ENCODE measurements at regions not wholly inside any gene's neighbourhood (a gene's known extent, or its start where the extent isn't known, plus 50 kb on each side); places are given as distances from the start of the nearest gene placed in this dataset.

DNA sequence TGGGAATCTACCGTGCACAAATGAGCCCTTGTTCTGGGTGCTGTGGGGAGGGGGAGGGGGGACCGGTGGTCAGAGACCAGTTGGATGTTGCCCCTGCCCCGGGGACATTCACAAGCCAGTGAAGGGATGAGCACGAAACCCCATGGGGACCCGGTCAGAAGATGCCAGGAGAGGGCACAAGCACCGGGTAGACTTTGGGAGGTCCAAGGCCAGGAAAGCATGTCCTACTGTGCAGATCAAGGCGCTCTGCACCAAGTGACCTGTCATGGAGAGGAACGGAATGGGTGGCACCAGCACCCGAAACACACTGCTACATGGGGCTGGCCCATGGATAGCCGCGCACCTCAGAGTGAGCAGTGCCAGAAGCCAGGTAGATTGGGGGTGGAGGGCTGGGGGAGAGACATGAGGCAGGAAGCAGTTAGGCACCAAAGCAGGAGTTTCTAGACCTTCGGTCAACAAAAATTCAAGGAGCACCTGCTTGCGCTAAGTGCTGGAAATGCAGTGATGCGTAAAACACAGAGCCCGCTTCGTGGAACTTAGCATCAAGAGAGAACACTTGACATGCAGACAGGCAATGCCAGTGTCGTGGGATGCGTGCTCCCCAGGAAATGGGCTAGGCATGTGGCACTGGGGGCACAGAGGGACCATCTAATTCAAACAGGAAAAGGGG, 99.1 kb downstream of the CPN2 start:
- H3K27me3 Mint-ChIP-seq (ENCODE audit: insufficient read depth, unreplicated experiment), result no peaks in the 10 kb centered on the region
- H3K4me1 Mint-ChIP-seq (ENCODE audit: low read depth, unreplicated experiment), result no peaks in the 10 kb centered on the region
- CTCF ChIA-PET, result no interaction called here

DNA sequence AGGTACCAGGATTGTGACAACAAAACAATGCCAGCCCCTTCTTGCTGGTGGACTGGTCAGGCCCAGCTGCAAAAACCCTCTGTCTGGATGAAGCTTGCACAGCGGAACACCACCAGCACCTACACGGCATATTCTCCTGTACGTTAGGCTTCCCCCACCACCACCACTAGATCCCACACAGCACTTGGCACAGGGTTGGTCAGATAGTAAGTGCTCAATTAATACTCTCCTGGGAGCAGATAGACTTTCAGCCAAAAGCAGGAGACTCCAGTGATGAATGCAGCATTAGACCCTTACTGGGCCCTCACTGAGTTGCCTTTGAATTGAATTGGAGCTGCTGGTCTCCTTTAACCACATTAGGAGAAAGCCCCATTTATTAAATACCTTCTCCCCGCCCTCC, 97.9 kb downstream of the CPN2 start:
- H3K36me3 Mint-ChIP-seq (ENCODE audit: insufficient read depth, unreplicated experiment), result no peaks in the 10 kb centered on the region
- no peaks in the 10 kb centered on the region for H3K36me3 ChIP-seq (ENCODE audit: control insufficient read depth, insufficient read depth, low read length)
- no peaks in the 10 kb centered on the region for H3K9me3 ChIP-seq
- no peaks in the 10 kb centered on the region for H3K4me1 Mint-ChIP-seq (ENCODE audit: low read depth, unreplicated experiment)
- CTCF ChIA-PET, result no interaction called here
- H3K27me3 ChIP-seq (replicated peaks; ENCODE audit: control insufficient read depth, insufficient read depth, low read length), result no peaks in the 10 kb centered on the region
- POLR2A ChIA-PET, result no interaction called here
- H3K9me3 Mint-ChIP-seq (ENCODE audit: unreplicated experiment), result peaks cover 2% of the 10 kb centered on the region
- no TSS peak for BruUV-seq (replicated peaks)
- no peak overlapping the region for H3K4me3 Mint-ChIP-seq (ENCODE audit: unreplicated experiment)
- no peak overlapping the region for H3K27ac Mint-ChIP-seq (ENCODE audit: unreplicated experiment)
- no peak overlapping the region for H3K4me3 ChIP-seq (ENCODE audit: low read depth, low read length)
- intact Hi-C loops (cut with micrococcal nuclease; ENCODE audit: unreplicated experiment), result no loop called here
- no peaks in the 10 kb centered on the region for H3K27me3 Mint-ChIP-seq (ENCODE audit: insufficient read depth, unreplicated experiment)
- TF ChIP-seq, protein P1, sequence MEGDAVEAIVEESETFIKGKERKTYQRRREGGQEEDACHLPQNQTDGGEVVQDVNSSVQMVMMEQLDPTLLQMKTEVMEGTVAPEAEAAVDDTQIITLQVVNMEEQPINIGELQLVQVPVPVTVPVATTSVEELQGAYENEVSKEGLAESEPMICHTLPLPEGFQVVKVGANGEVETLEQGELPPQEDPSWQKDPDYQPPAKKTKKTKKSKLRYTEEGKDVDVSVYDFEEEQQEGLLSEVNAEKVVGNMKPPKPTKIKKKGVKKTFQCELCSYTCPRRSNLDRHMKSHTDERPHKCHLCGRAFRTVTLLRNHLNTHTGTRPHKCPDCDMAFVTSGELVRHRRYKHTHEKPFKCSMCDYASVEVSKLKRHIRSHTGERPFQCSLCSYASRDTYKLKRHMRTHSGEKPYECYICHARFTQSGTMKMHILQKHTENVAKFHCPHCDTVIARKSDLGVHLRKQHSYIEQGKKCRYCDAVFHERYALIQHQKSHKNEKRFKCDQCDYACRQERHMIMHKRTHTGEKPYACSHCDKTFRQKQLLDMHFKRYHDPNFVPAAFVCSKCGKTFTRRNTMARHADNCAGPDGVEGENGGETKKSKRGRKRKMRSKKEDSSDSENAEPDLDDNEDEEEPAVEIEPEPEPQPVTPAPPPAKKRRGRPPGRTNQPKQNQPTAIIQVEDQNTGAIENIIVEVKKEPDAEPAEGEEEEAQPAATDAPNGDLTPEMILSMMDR (IDR thresholded peaks at IDR 0.05; ENCODE audit: insufficient read depth in 1 of 2, low read depth in 1 of 2, low read length in 1 of 2, severe bottlenecking in 1 of 2, unreplicated experiment in 1 of 2), result no peak
- no peaks in the 10 kb centered on the region; the same call in 1 of the 2 replicates for H3K4me1 ChIP-seq
- DNase-seq, result no peak

More for the DNA sequence above, 99.1 kb downstream of the CPN2 start:
- Mint-ChIP-seq H3K4me3 (ENCODE audit: unreplicated experiment) (no peak overlapping the region), H3K36me3 (ENCODE audit: insufficient read depth, unreplicated experiment) (no peaks in the 10 kb centered on the region), H3K9me3 (ENCODE audit: unreplicated experiment) (no peaks in the 10 kb centered on the region), H3K27ac (ENCODE audit: unreplicated experiment) (no peak overlapping the region)
- no TSS peak for BruUV-seq (replicated peaks)
- POLR2A ChIA-PET, result no interaction called here
- no peaks in the 10 kb centered on the region for H3K27me3 ChIP-seq (replicated peaks; ENCODE audit: control insufficient read depth, insufficient read depth, low read length)
- H3K4me1 ChIP-seq, result peaks cover 3% of the 10 kb centered on the region; the same call in 1 of the 2 replicates
- intact Hi-C loops (cut with micrococcal nuclease; ENCODE audit: unreplicated experiment), result no loop called here
- TF ChIP-seq, protein P1 (IDR thresholded peaks at IDR 0.05; ENCODE audit: insufficient read depth in 1 of 2, low read depth in 1 of 2, low read length in 1 of 2, severe bottlenecking in 1 of 2, unreplicated experiment in 1 of 2), result no peak
- no peak for DNase-seq
- no peaks in the 10 kb centered on the region for H3K9me3 ChIP-seq
- no peak overlapping the region for H3K4me3 ChIP-seq (ENCODE audit: low read depth, low read length)
- no peaks in the 10 kb centered on the region for H3K36me3 ChIP-seq (ENCODE audit: control insufficient read depth, insufficient read depth, low read length)

DNA sequence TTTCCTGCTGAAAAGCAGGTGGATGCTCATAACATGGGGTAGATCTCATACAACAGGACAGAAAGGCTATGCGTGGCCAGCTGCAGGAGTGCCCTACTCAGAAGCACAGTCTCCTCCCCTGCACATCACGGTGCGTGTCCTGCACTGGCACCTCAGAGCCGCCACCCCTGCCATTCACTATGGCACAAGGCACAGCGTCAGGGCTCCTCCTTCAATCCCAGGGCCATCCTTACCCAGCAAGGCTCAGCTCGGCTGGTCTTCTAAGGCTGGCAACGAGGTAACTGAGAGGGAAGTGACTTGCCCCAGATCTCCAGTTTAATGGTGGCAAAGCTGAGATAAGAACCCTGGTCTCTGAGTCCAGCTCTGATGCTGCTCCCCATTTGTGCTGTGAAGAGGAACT, 97.1 kb downstream of the CPN2 start:
- Mint-ChIP-seq H3K36me3 (ENCODE audit: insufficient read depth, unreplicated experiment) (no peaks in the 10 kb centered on the region), H3K4me3 (ENCODE audit: unreplicated experiment) (no peak overlapping the region), H3K9me3 (ENCODE audit: unreplicated experiment) (peaks cover 7% of the 10 kb centered on the region), H3K27me3 (ENCODE audit: insufficient read depth, unreplicated experiment) (no peaks in the 10 kb centered on the region), H3K27ac (ENCODE audit: unreplicated experiment) (no peak overlapping the region), H3K4me1 (ENCODE audit: low read depth, unreplicated experiment) (no peaks in the 10 kb centered on the region)
- DNase-seq, result no peak
- Histone ChIP-seq H3K36me3 (ENCODE audit: control insufficient read depth, insufficient read depth, low read length) (no peaks in the 10 kb centered on the region), H3K27me3 (replicated peaks; ENCODE audit: control insufficient read depth, insufficient read depth, low read length) (no peaks in the 10 kb centered on the region), H3K9me3 (no peaks in the 10 kb centered on the region), H3K4me1 (no peaks in the 10 kb centered on the region; the same call in 1 of the 2 replicates), H3K4me3 (ENCODE audit: low read depth, low read length) (no peak overlapping the region)
- TF ChIP-seq, protein P1 (IDR thresholded peaks at IDR 0.05; ENCODE audit: insufficient read depth in 1 of 2, low read depth in 1 of 2, low read length in 1 of 2, severe bottlenecking in 1 of 2, unreplicated experiment in 1 of 2), result no peak
- ChIA-PET POLR2A (no interaction called here), CTCF (no interaction called here)
- no TSS peak for BruUV-seq (replicated peaks)
- intact Hi-C loops (cut with micrococcal nuclease; ENCODE audit: unreplicated experiment), result no loop called here

All from Caco-2 (cell line).